HCT116 (cell line): ENCODE measurements at regions not wholly inside any gene's neighbourhood (a gene's known extent, or its start where the extent isn't known, plus 50 kb on each side); places are given as distances from the start of the nearest gene placed in this dataset.

Source experiments
- ATAC-seq: fragments of 200-7000 bp; cut with Tn5 transposase; 2 replicates; pipeline ENCODE4 v1.9.1; 2020; ENCODE audit warnings: mild to moderate bottlenecking, moderate library complexity
- BruUV-seq: library from RNA; stranded (reverse); fragments of 400-500 nt; replicated peaks from 2 replicates; lab custom pipeline; 2021; lab: Mats Ljungman, UMichigan
- CTCF ChIA-PET: fragments of 300-600 bp; sonication (Branson Sonifier 250); formaldehyde crosslinking; loops from one replicate; lab custom pipeline; 2021; ENCODE audit warnings: antibody characterized with exemption; lab: Charles Lee
- POLR2A ChIA-PET: fragments of 300-600, 350-600 bp; sonication (Branson Sonifier 250); formaldehyde crosslinking; loops from one replicate; lab custom pipeline; 2021; ENCODE audit warnings: antibody characterized with exemption; lab: Charles Lee
- RAD21 ChIA-PET, 2 experiments: fragments of 300-600 bp; sonication (Branson Sonifier 250); formaldehyde crosslinking; loops; one replicate each; lab custom pipeline; 2023; ENCODE audit warnings: low total read pairs in 2 of 2; ENCODE audit not compliant: uncharacterized antibody in 2 of 2, unreplicated experiment in 2 of 2, low non-redundant PET in 1 of 2; lab: Charles Lee
- DNase-seq: peaks from one replicate; pipeline ENCODE4 v3.0.0-alpha.2; 2010; ENCODE audit warnings: low read depth, low spot score
- H2AFZ ChIP-seq: fragments of 200-600 bp; shearing (Covaris generic), sonication (generic); 2 replicates; pipeline ENCODE4 v1.6.1; 2017; ENCODE audit warnings: low read depth, mixed run types, mixed read lengths, antibody characterized with exemption, low read length; ENCODE audit not compliant: poor library complexity, severe bottlenecking
- H3K27ac ChIP-seq: 2 replicates; pipeline ENCODE4 v1.5.1; 2012; ENCODE audit warnings: low read depth, low read length
- H3K27me3 ChIP-seq: fragments of 200-600 bp; sonication (generic); 2 replicates; pipeline ENCODE4 v1.6.1; 2016; ENCODE audit warnings: mixed run types, low read length, mixed read lengths; ENCODE audit not compliant: insufficient read depth
- H3K36me3 ChIP-seq, 2 experiments: fragments of 200-500 bp in 1 of 2; fragments of 200-600 bp in 1 of 2; sonication (Bioruptor generic) in 1 of 2; sonication (generic) in 1 of 2; 2 replicates each; pipeline versions ENCODE4 v1.5.1 to v1.6.1; 2014 to 2016; ENCODE audit warnings: low read length in 2 of 2, inconsistent platforms in 1 of 2, mixed read lengths in 1 of 2, mixed run types in 1 of 2; ENCODE audit not compliant: insufficient read depth in 2 of 2, control insufficient read depth in 1 of 2
- H3K4me1 ChIP-seq, 2 experiments: fragments of 200-600 bp in 1 of 2; sonication (generic) in 1 of 2; 2 replicates each; pipeline versions ENCODE4 v1.5.1 to v1.6.1; 2012 to 2017; ENCODE audit warnings: low read length in 2 of 2, inconsistent platforms in 1 of 2, mild to moderate bottlenecking in 1 of 2, mixed read lengths in 1 of 2, mixed run types in 1 of 2, moderate library complexity in 1 of 2; ENCODE audit not compliant: insufficient read depth in 2 of 2, control insufficient read depth in 1 of 2
- H3K4me2 ChIP-seq: fragments of 200-600 bp; sonication (generic); 2 replicates; pipeline ENCODE4 v1.6.1; 2017; ENCODE audit warnings: mixed run types, low read length, mixed read lengths
- H3K4me3 ChIP-seq, 2 experiments: fragments of 200-600 bp in 1 of 2; sonication (generic) in 1 of 2; replicated peaks in 1 of 2; 2 replicates each; pipeline ENCODE4 v1.5.1; 2011 to 2016; ENCODE audit warnings: low read length in 2 of 2, control low read depth in 1 of 2, low read depth in 1 of 2, mild to moderate bottlenecking in 1 of 2, mixed read lengths in 1 of 2, mixed run types in 1 of 2
- H3K79me2 ChIP-seq: fragments of 200-600 bp; sonication (generic); 2 replicates; pipeline ENCODE4 v1.6.1; 2017; ENCODE audit warnings: mild to moderate bottlenecking, mixed run types, low read length, moderate library complexity, mixed read lengths; ENCODE audit not compliant: insufficient read depth
- H3K9ac ChIP-seq: fragments of 200-600 bp; sonication (generic); 2 replicates; pipeline ENCODE4 v1.6.1; 2016; ENCODE audit warnings: low read length, mixed read lengths
- H3K9me2 ChIP-seq: fragments of 200-600 bp; sonication (generic), shearing (Covaris generic); 2 replicates; pipeline ENCODE4 v1.6.1; 2017; ENCODE audit warnings: mixed run types, mild to moderate bottlenecking, moderate library complexity; ENCODE audit not compliant: insufficient read depth
- H3K9me3 ChIP-seq, 2 experiments: fragments of 200-500 bp in 1 of 2; fragments of 200-600 bp in 1 of 2; sonication (Bioruptor generic) in 1 of 2; sonication (generic) in 1 of 2; 2 replicates each; pipeline ENCODE4 v1.6.1; 2014 to 2017; ENCODE audit warnings: low read length in 2 of 2, mixed read lengths in 2 of 2, inconsistent platforms in 1 of 2, low read depth in 1 of 2, mild to moderate bottlenecking in 1 of 2, mixed run types in 1 of 2, moderate library complexity in 1 of 2; ENCODE audit not compliant: control insufficient read depth in 1 of 2, insufficient read depth in 1 of 2
- H4K20me1 ChIP-seq: fragments of 200-600 bp; sonication (generic), shearing (Covaris generic); 2 replicates; pipeline ENCODE4 v1.6.1; 2017; ENCODE audit warnings: mixed run types, mild to moderate bottlenecking, moderate library complexity; ENCODE audit not compliant: insufficient read depth
- CBX3 ChIP-seq: IDR thresholded peaks from 2 replicates; pipeline ENCODE4 v1.6.1; 2012; ENCODE audit warnings: low read depth
- EGR1 ChIP-seq: IDR thresholded peaks from 2 replicates; pipeline ENCODE4 v1.6.1; 2012; ENCODE audit warnings: low read depth
- ELF1 ChIP-seq: IDR thresholded peaks from 2 replicates; pipeline ENCODE4 v1.6.1; 2012; ENCODE audit warnings: low read depth, borderline replicate concordance
- EZH2 ChIP-seq: fragments of 200-600 bp; sonication (generic); IDR thresholded peaks from 2 replicates; pipeline ENCODE4 v1.6.1; 2017; ENCODE audit warnings: antibody characterized with exemption, mixed run types
- EZH2phosphoT487 ChIP-seq: fragments of 200-600 bp; IDR thresholded peaks from 2 replicates; pipeline ENCODE4 v1.6.1; 2018; ENCODE audit warnings: antibody characterized with exemption, borderline replicate concordance
- FOSL1 ChIP-seq: IDR thresholded peaks from 2 replicates; pipeline ENCODE4 v1.6.1; 2012; ENCODE audit warnings: low read depth
- POLR2A ChIP-seq: IDR thresholded peaks from 2 replicates; pipeline ENCODE4 v1.7.0; 2011; ENCODE audit warnings: borderline replicate concordance; ENCODE audit not compliant: insufficient read depth, insufficient read length; ENCODE audit errors: extremely low read depth
- POLR2AphosphoS5 ChIP-seq: IDR thresholded peaks from 2 replicates; pipeline ENCODE4 v1.6.1; 2011; ENCODE audit warnings: mild to moderate bottlenecking, low read depth, low read length, moderate library complexity
- SIN3A ChIP-seq: IDR thresholded peaks from 2 replicates; pipeline ENCODE4 v1.6.1; 2012; ENCODE audit warnings: low read depth
- SP1 ChIP-seq: IDR thresholded peaks from 2 replicates; pipeline ENCODE4 v1.6.1; 2012; ENCODE audit warnings: low read depth
- YY1 ChIP-seq: IDR thresholded peaks from 2 replicates; pipeline ENCODE4 v1.6.1; 2011; ENCODE audit warnings: low read length, low read depth, moderate library complexity, mild to moderate bottlenecking; ENCODE audit not compliant: insufficient replicate concordance; ENCODE audit errors: extremely low read depth
- ZFX ChIP-seq: fragments of 450-650 bp; IDR thresholded peaks from 2 replicates; pipeline ENCODE4 v1.6.1; 2017
- intact Hi-C: fragments of 100-400 bp; cut with micrococcal nuclease; formaldehyde crosslinking; loops from 2 replicates; pipeline ENCODE4 v1.10.0; 2022
- TF ChIP-seq, protein P1 (sequence below): IDR thresholded peaks from 2 replicates; pipeline ENCODE4 v1.6.1; 2011; ENCODE audit warnings: mild to moderate bottlenecking, low read length, moderate library complexity; ENCODE audit not compliant: insufficient replicate concordance; ENCODE audit errors: extremely low read depth
- TF ChIP-seq, protein P2 (sequence below): IDR thresholded peaks from 2 replicates; pipeline ENCODE4 v1.6.1; 2012
- TF ChIP-seq, protein P3 (sequence below): IDR thresholded peaks from 2 replicates; pipeline ENCODE4 v1.6.1; 2012

DNA sequence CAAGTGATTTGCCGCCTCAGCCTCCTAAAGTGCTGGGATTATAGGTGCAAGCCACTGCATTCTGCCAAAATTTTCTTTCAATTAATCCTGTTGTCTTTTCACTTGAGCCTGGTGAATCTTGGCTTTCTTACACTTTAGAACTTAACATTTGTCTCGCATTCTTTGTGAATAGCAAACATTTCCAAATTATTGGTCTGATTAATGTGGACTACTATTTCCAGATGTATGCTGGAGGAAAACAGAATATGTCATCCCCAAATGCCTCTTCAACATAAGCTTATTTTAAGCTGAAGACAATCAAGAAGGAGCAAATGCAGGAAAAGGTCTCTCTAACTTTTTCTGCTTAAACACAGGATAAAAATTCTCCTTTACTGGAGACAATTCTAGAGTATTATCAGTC lies 233.4 kb downstream of the PPP4R3C start:
- intact Hi-C loops: no loop called here
- no TSS peak for BruUV-seq
- ChIA-PET CTCF (no interaction called here), RAD21 (no interaction called here), POLR2A (no interaction called here)
- no peaks in the 10 kb centered on the region for H3K9me2 ChIP-seq
- no peak overlapping the region for H3K9ac ChIP-seq
- H3K79me2 ChIP-seq: no peaks in the 10 kb centered on the region
- no peaks in the 10 kb centered on the region for H4K20me1 ChIP-seq
- no peak overlapping the region for H3K4me2 ChIP-seq
- no peaks in the 10 kb centered on the region for H3K27me3 ChIP-seq
- no peak overlapping the region for H2AFZ ChIP-seq
- no peaks in the 10 kb centered on the region for H3K9me3 ChIP-seq
- DNase-seq (no peak), ATAC-seq (no peak)
- H3K4me3 ChIP-seq: no peak overlapping the region
- no peaks in the 10 kb centered on the region for H3K36me3 ChIP-seq
- TF ChIP-seq POLR2A: no peak
- TF ChIP-seq, protein P1, sequence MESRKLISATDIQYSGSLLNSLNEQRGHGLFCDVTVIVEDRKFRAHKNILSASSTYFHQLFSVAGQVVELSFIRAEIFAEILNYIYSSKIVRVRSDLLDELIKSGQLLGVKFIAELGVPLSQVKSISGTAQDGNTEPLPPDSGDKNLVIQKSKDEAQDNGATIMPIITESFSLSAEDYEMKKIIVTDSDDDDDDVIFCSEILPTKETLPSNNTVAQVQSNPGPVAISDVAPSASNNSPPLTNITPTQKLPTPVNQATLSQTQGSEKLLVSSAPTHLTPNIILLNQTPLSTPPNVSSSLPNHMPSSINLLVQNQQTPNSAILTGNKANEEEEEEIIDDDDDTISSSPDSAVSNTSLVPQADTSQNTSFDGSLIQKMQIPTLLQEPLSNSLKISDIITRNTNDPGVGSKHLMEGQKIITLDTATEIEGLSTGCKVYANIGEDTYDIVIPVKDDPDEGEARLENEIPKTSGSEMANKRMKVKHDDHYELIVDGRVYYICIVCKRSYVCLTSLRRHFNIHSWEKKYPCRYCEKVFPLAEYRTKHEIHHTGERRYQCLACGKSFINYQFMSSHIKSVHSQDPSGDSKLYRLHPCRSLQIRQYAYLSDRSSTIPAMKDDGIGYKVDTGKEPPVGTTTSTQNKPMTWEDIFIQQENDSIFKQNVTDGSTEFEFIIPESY: no peak
- TF ChIP-seq, protein P2, sequence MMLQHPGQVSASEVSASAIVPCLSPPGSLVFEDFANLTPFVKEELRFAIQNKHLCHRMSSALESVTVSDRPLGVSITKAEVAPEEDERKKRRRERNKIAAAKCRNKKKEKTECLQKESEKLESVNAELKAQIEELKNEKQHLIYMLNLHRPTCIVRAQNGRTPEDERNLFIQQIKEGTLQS: no peak
- no peak for TF ChIP-seq EZH2
- no peak for TF ChIP-seq ZFX
- TF ChIP-seq CBX3: no peak
- TF ChIP-seq, protein P3, sequence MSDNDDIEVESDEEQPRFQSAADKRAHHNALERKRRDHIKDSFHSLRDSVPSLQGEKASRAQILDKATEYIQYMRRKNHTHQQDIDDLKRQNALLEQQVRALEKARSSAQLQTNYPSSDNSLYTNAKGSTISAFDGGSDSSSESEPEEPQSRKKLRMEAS: no peak
- no peak for TF ChIP-seq SIN3A
- no peak for TF ChIP-seq EZH2phosphoT487
- H3K27ac ChIP-seq: no peak overlapping the region
- no peaks in the 10 kb centered on the region for H3K4me1 ChIP-seq

DNA sequence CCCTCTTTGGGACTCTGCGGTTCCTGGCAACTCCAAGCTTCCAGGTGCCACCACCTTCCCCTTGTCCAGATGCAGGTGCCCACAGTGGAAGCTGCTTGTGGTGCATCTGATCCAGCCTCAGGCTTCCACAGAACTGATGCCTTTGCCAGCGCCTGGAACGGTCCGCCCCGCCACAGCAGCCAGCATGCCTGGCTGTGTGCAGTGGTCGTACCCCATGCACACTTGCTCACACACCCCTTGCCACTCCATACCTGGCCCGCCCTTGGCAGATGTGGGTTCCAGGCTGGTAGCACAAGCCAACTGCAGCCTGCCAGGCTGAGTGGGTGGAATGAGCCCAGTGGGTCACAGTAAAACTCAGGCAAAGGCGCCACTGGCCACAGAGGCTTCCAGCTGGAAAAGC lies 240.5 kb downstream of the PPP4R3C start:
- ATAC-seq: no peak
- Histone ChIP-seq H3K9me3 (no peaks in the 10 kb centered on the region), H3K4me1 (no peaks in the 10 kb centered on the region), H3K9ac (no peak overlapping the region), H4K20me1 (no peaks in the 10 kb centered on the region), H3K79me2 (no peaks in the 10 kb centered on the region), H3K36me3 (no peaks in the 10 kb centered on the region), H3K27ac (no peak overlapping the region), H3K27me3 (no peaks in the 10 kb centered on the region), H3K4me3 (no peak overlapping the region), H3K4me2 (no peak overlapping the region), H3K9me2 (no peaks in the 10 kb centered on the region), H2AFZ (no peak overlapping the region)
- DNase-seq: no peak
- BruUV-seq: no TSS peak
- ChIA-PET CTCF (no interaction called here), RAD21 (no interaction called here), POLR2A (no interaction called here)
- intact Hi-C loops: no loop called here
- TF ChIP-seq, protein P1: no peak
- no peak for TF ChIP-seq FOSL1
- TF ChIP-seq ZFX: no peak
- TF ChIP-seq CBX3: no peak
- TF ChIP-seq POLR2AphosphoS5: no peak
- no peak for TF ChIP-seq ELF1
- no peak for TF ChIP-seq EGR1
- no peak for TF ChIP-seq YY1
- no peak for TF ChIP-seq SP1
